IMR-90 (cell line): ENCODE measurements at regions not wholly inside any gene's neighbourhood (a gene's known extent, or its start where the extent isn't known, plus 50 kb on each side); places are given as distances from the start of the nearest gene placed in this dataset.

Experiments
- ATAC-seq: fragments of 200-7000 bp; cut with Tn5 transposase; 2 replicates; pipeline ENCODE4 v1.9.1; 2020; ENCODE audit warnings: low read depth, mild to moderate bottlenecking, moderate library complexity
- BruUV-seq: library from RNA; stranded (reverse); fragments of 400-500 nt; replicated peaks from 2 replicates; lab custom pipeline; 2021; lab: Mats Ljungman, UMichigan
- CTCF ChIA-PET: fragments of 300-600 bp; formaldehyde crosslinking; extraction: SDS; loops from one replicate; lab custom pipeline; 2021; ENCODE audit warnings: antibody characterized with exemption; lab: Yijun Ruan, JAX
- POLR2A ChIA-PET: fragments of 300-600 bp; sonication (Branson Sonifier 250); formaldehyde crosslinking; loops from one replicate; lab custom pipeline; 2022; ENCODE audit warnings: antibody characterized with exemption; ENCODE audit not compliant: unreplicated experiment; lab: Charles Lee
- DNase-seq: peaks from one replicate; pipeline ENCODE4 v3.0.0; 2013
- H2AFZ ChIP-seq: replicated peaks from 2 replicates; pipeline ENCODE3; 2013; ENCODE audit warnings: low read length, mild to moderate bottlenecking; ENCODE audit not compliant: poor library complexity
- H2AK5ac ChIP-seq: 2 replicates; pipeline ENCODE4 v1.6.1; 2013; ENCODE audit warnings: low read depth, low read length, inconsistent platforms
- H2AK9ac ChIP-seq: replicated peaks from 2 replicates; pipeline ENCODE3; 2013; ENCODE audit warnings: mild to moderate bottlenecking, low read depth, low read length, moderate library complexity; ENCODE audit not compliant: poor library complexity
- H2BK120ac ChIP-seq: 2 replicates; pipeline ENCODE4 v1.6.1; 2013; ENCODE audit warnings: low read depth, low read length, inconsistent platforms
- H2BK15ac ChIP-seq: 3 replicates; pipeline ENCODE4 v1.6.1; 2013; ENCODE audit warnings: low read depth, low read length, inconsistent platforms
- H2BK20ac ChIP-seq: 2 replicates; pipeline ENCODE4 v1.6.1; 2013; ENCODE audit warnings: low read depth, mild to moderate bottlenecking, inconsistent platforms, low read length, moderate library complexity
- H2BK5ac ChIP-seq: 2 replicates; pipeline ENCODE4 v1.6.1; 2013; ENCODE audit warnings: mild to moderate bottlenecking, low read depth, low read length, inconsistent platforms; ENCODE audit not compliant: poor library complexity, severe bottlenecking
- H3K14ac ChIP-seq: replicated peaks from 2 replicates; pipeline ENCODE4 v1.6.1; 2013; ENCODE audit warnings: low read depth, low read length, inconsistent platforms
- H3K18ac ChIP-seq: 2 replicates; pipeline ENCODE4 v1.6.1; 2013; ENCODE audit warnings: low read depth, low read length, control low read depth
- H3K23ac ChIP-seq: 2 replicates; pipeline ENCODE4 v1.6.1; 2013; ENCODE audit warnings: low read depth, low read length, inconsistent platforms
- H3K27ac ChIP-seq: 2 replicates; pipeline ENCODE4 v1.5.1; 2013; ENCODE audit warnings: mild to moderate bottlenecking, control low read depth, low read length; ENCODE audit not compliant: insufficient read depth
- H3K27me3 ChIP-seq: 2 replicates; pipeline ENCODE4 v1.6.1; 2013; ENCODE audit warnings: low read length; ENCODE audit not compliant: control insufficient read depth, insufficient read depth
- H3K36me3 ChIP-seq: 2 replicates; pipeline ENCODE4 v1.6.1; 2013; ENCODE audit warnings: low read length, mixed read lengths; ENCODE audit not compliant: control insufficient read depth, insufficient read depth
- H3K4ac ChIP-seq: 2 replicates; pipeline ENCODE4 v1.6.1; 2013; ENCODE audit warnings: low read depth, low read length, inconsistent platforms
- H3K4me1 ChIP-seq: 2 replicates; pipeline ENCODE4 v1.6.1; 2013; ENCODE audit warnings: low read length, mixed read lengths; ENCODE audit not compliant: control insufficient read depth, insufficient read depth
- H3K4me2 ChIP-seq: 2 replicates; pipeline ENCODE4 v1.6.1; 2013; ENCODE audit warnings: low read depth, mild to moderate bottlenecking, control low read depth, low read length, moderate library complexity
- H3K4me3 ChIP-seq: 2 replicates; pipeline ENCODE4 v1.5.1; 2013; ENCODE audit warnings: low read depth, mild to moderate bottlenecking, control low read depth, low read length, moderate library complexity; ENCODE audit not compliant: insufficient read depth
- H3K56ac ChIP-seq: 2 replicates; pipeline ENCODE4 v1.6.1; 2013; ENCODE audit warnings: low read length, inconsistent platforms; ENCODE audit not compliant: insufficient read depth; ENCODE audit errors: extremely low read depth
- H3K79me1 ChIP-seq, 2 experiments: 2 replicates each; pipeline ENCODE4 v1.6.1; 2013; ENCODE audit warnings: low read length in 2 of 2, inconsistent platforms in 1 of 2, low read depth in 1 of 2
- H3K9ac ChIP-seq: 2 replicates; pipeline ENCODE4 v1.6.1; 2013; ENCODE audit warnings: low read depth, low read length, control low read depth
- H3K9me1 ChIP-seq: 2 replicates; pipeline ENCODE4 v1.6.1; 2013; ENCODE audit warnings: low read length, inconsistent platforms; ENCODE audit not compliant: insufficient read depth
- H3K9me3 ChIP-seq: 2 replicates; pipeline ENCODE4 v1.6.1; 2013; ENCODE audit warnings: low read length; ENCODE audit not compliant: control insufficient read depth, insufficient read depth
- H4K20me1 ChIP-seq: 2 replicates; pipeline ENCODE4 v1.6.1; 2013; ENCODE audit warnings: low read length, inconsistent platforms; ENCODE audit not compliant: insufficient read depth
- H4K5ac ChIP-seq: 2 replicates; pipeline ENCODE4 v1.6.1; 2013; ENCODE audit warnings: mild to moderate bottlenecking, low read depth, low read length, control low read depth
- H4K8ac ChIP-seq, 2 experiments: 2 replicates each; pipeline ENCODE4 v1.6.1; 2013; ENCODE audit warnings: low read depth in 2 of 2, low read length in 2 of 2, control low read depth in 1 of 2, inconsistent platforms in 1 of 2
- H4K91ac ChIP-seq: 2 replicates; pipeline ENCODE4 v1.6.1; 2013; ENCODE audit warnings: low read depth, low read length, inconsistent platforms; ENCODE audit not compliant: insufficient read depth
- BHLHE40 ChIP-seq: fragments of 150-350 bp; IDR thresholded peaks from 2 replicates; pipeline ENCODE4 v1.6.1; 2016; ENCODE audit warnings: mild to moderate bottlenecking, low read depth, low read length
- CEBPB ChIP-seq: IDR thresholded peaks from 2 replicates; pipeline ENCODE4 v1.6.1; 2012; ENCODE audit warnings: low read depth, low read length, improper control_type of control experiment
- CHD1 ChIP-seq: IDR thresholded peaks from 2 replicates; pipeline ENCODE4 v1.6.1; 2012; ENCODE audit warnings: low read depth, low read length, improper control_type of control experiment
- CTCF ChIP-seq: conservative IDR thresholded peaks from 2 replicates; pipeline ENCODE4 v1.5.1; 2012; ENCODE audit warnings: mild to moderate bottlenecking, low read depth, low read length, improper control_type of control experiment
- ELK1 ChIP-seq: fragments of 150-350 bp; IDR thresholded peaks from 2 replicates; pipeline ENCODE4 v1.6.1; 2016; ENCODE audit warnings: low read depth, mild to moderate bottlenecking, low read length, moderate library complexity, borderline replicate concordance
- FOS ChIP-seq: fragments of 150-350 bp; IDR thresholded peaks from 2 replicates; pipeline ENCODE4 v1.6.1; 2016; ENCODE audit warnings: low read depth, low read length
- MAFK ChIP-seq: IDR thresholded peaks from 2 replicates; pipeline ENCODE4 v1.6.1; 2012; ENCODE audit warnings: low read depth, low read length, improper control_type of control experiment
- MAZ ChIP-seq: IDR thresholded peaks from 2 replicates; pipeline ENCODE4 v1.6.1; 2012; ENCODE audit warnings: low read depth, mild to moderate bottlenecking, low read length, improper control_type of control experiment, moderate library complexity, borderline replicate concordance
- MXI1 ChIP-seq: IDR thresholded peaks from 2 replicates; pipeline ENCODE4 v1.6.1; 2012; ENCODE audit warnings: low read depth, mild to moderate bottlenecking, low read length, moderate library complexity, borderline replicate concordance
- NFE2L2 ChIP-seq: fragments of 150-350 bp; IDR thresholded peaks from 2 replicates; pipeline ENCODE4 v1.6.1; 2016; ENCODE audit warnings: low read depth, mild to moderate bottlenecking, low read length
- POLR2A ChIP-seq: IDR thresholded peaks from 2 replicates; pipeline ENCODE4 v1.6.1; 2012; ENCODE audit warnings: mild to moderate bottlenecking, low read depth, low read length
- RAD21 ChIP-seq: IDR thresholded peaks from 2 replicates; pipeline ENCODE4 v1.6.1; 2012; ENCODE audit warnings: low read length, improper control_type of control experiment
- RCOR1 ChIP-seq: IDR thresholded peaks from 2 replicates; pipeline ENCODE4 v1.6.1; 2012; ENCODE audit warnings: mild to moderate bottlenecking, low read length, improper control_type of control experiment; ENCODE audit not compliant: insufficient replicate concordance
- RFX5 ChIP-seq: IDR thresholded peaks from 2 replicates; pipeline ENCODE4 v1.8.0; 2012; ENCODE audit warnings: low read depth, mild to moderate bottlenecking, low read length, moderate library complexity
- SMC3 ChIP-seq: fragments of 150-350 bp; IDR thresholded peaks from 2 replicates; pipeline ENCODE4 v1.6.1; 2016; ENCODE audit warnings: low read depth, mild to moderate bottlenecking, antibody characterized with exemption, low read length, moderate library complexity
- USF2 ChIP-seq: fragments of 150-350 bp; IDR thresholded peaks from 2 replicates; pipeline ENCODE4 v1.6.1; 2017; ENCODE audit warnings: mild to moderate bottlenecking, antibody characterized with exemption, low read length, low read depth
- WGBS, 2 experiments: methylation state at CpG; one replicate each; pipeline versions ENCODE4 v1.1.5 to v1.1.7; 2013; ENCODE audit warnings: missing lambda C conversion rate in 2 of 2; ENCODE audit not compliant: insufficient read length in 1 of 2; ENCODE audit errors: extremely low coverage in 2 of 2; 5-methylcytosine and 5-hydroxymethylcytosine counted together
- dilution Hi-C: fragments of 300-500 bp; cut with HindIII; formaldehyde crosslinking; loops from one replicate; pipeline ENCODE4 v1.14.3; 2018; ENCODE audit warnings: low sequenced_read_pairs; ENCODE audit not compliant: unreplicated experiment
- in situ Hi-C: fragments of 300-500 bp; cut with MboI; formaldehyde crosslinking; loops from 3 replicates; pipeline ENCODE4 v1.14.3; 2019; ENCODE audit warnings: low sequenced_read_pairs, inconsistent platforms, mixed read lengths
- intact Hi-C: fragments of 100-400 bp; cut with micrococcal nuclease; formaldehyde crosslinking; loops from 2 replicates; pipeline ENCODE4 v1.10.0; 2022

- no peak overlapping the region for H3K9ac ChIP-seq
- WGBS, 2 experiments = no CpG with 5 or more reads among the region's 3 CpGs
- ChIA-PET CTCF (no interaction called here), POLR2A (interaction anchor here (0.6 to 1.0 kb wide), 2 partner anchors 13 to 105 kb away, joined by 3 to 4 read pairs; partner anchors contain the start of gene FRMD6)
- peak overlapping the region; percentile 36; the same call in 1 of the 2 replicates for H3K4ac ChIP-seq
- H3K27ac ChIP-seq = no peak overlapping the region
- H3K4me3 ChIP-seq = no peak overlapping the region
- DNase-seq (peak; percentile 100), ATAC-seq (peak; percentile 93)
- no peak overlapping the region for H2AK9ac ChIP-seq
- no peak overlapping the region for H4K5ac ChIP-seq
- H2BK120ac ChIP-seq = peak overlapping the region; percentile 98
- TF ChIP-seq RAD21 (no peak; the same call in 1 of the 2 replicates), MAFK (peak; percentile 13; the same call in 1 of the 2 replicates), MXI1 (no peak), NFE2L2 (no peak), USF2 (no peak), CEBPB (peak; percentile 82), POLR2A (peak; percentile 31; the same call in 1 of the 2 replicates), RCOR1 (no peak), MAZ (no peak; the same call in 1 of the 2 replicates), RFX5 (peak; percentile 30; the same call in 1 of the 2 replicates), BHLHE40 (peak; percentile 79), SMC3 (no peak; the same call in 1 of the 2 replicates), ELK1 (no peak), CHD1 (no peak; the same call in 1 of the 2 replicates), FOS (peak; percentile 99), CTCF (no peak)
- no peak overlapping the region for H3K56ac ChIP-seq
- dilution Hi-C loops = no loop called here
- H2BK5ac ChIP-seq = peak overlapping the region; percentile 99
- H4K91ac ChIP-seq = no peak overlapping the region
- no peaks in the 10 kb centered on the region for H3K36me3 ChIP-seq
- H3K4me1 ChIP-seq = peaks cover 17% of the 10 kb centered on the region
- H2BK20ac ChIP-seq = no peak overlapping the region
- intact Hi-C loops = loop anchor here (2.0 to 5.0 kb wide), 3 partner anchors 105 to 264 kb away; partner anchors contain the start of gene FRMD6
- in situ Hi-C loops = no loop called here
- no peak overlapping the region for H2AK5ac ChIP-seq
- no peak overlapping the region for H2AFZ ChIP-seq
- BruUV-seq = no TSS peak
- no peaks in the 10 kb centered on the region for H3K9me3 ChIP-seq
- H3K4me2 ChIP-seq = peak overlapping the region; percentile 29; the same call in 1 of the 2 replicates
- H3K9me1 ChIP-seq = peaks cover 11% of the 10 kb centered on the region
- no peak overlapping the region for H3K14ac ChIP-seq
- H3K79me1 ChIP-seq = peaks cover 6 to 23% of the 10 kb centered on the region in 2 experiments; a peak in 2 of 4 replicates
- no peak overlapping the region; the same call in 1 of the 2 replicates for H3K18ac ChIP-seq
- no peak overlapping the region for H2BK15ac ChIP-seq
- no peaks in the 10 kb centered on the region for H3K27me3 ChIP-seq
- H4K20me1 ChIP-seq = no peaks in the 10 kb centered on the region
- no peak overlapping the region; the same call in 1 of the 2 replicates for H3K23ac ChIP-seq
- peak overlapping the region in 1 of 2 experiments; percentile 74; a peak in 1 of 4 replicates for H4K8ac ChIP-seq
These were observed 104.5 kb upstream of the FRMD6 start for GRCh38 chr14:51547260-51547659.
